PC-3 (cell line): ENCODE measurements at regions not wholly inside any gene's neighbourhood (a gene's known extent, or its start where the extent isn't known, plus 50 kb on each side); places are given as distances from the start of the nearest gene placed in this dataset.
"Not testable (repeated sequence)": the region's sequence is repeated elsewhere in the genome, so short reads cannot be mapped to it uniquely, and the experiment has no call there.

Source experiments
- ATAC-seq: fragments of 200-7000 bp; cut with Tn5 transposase; 2 replicates; pipeline ENCODE4 v1.9.1; 2020; ENCODE audit warnings: mild to moderate bottlenecking, moderate library complexity
- BruUV-seq: library from RNA; stranded (reverse); fragments of 400-500 nt; replicated peaks from 2 replicates; lab custom pipeline; 2021; lab: Mats Ljungman, UMichigan
- CTCF ChIA-PET: fragments of 300-600 bp; sonication (Branson Sonifier 250); formaldehyde crosslinking; loops from one replicate; lab custom pipeline; 2022; ENCODE audit warnings: antibody characterized with exemption; lab: Charles Lee
- POLR2A ChIA-PET: fragments of 300-600 bp; sonication (Branson Sonifier 250); formaldehyde crosslinking; loops from one replicate; lab custom pipeline; 2022; ENCODE audit warnings: antibody characterized with exemption; ENCODE audit not compliant: unreplicated experiment; lab: Charles Lee
- DNase-seq: peaks from one replicate; pipeline ENCODE4 v3.0.0-alpha.2; 2015
- H2AFZ ChIP-seq: fragments of 300-600 bp; sonication (generic); 2 replicates; pipeline ENCODE4 v1.6.0; 2016; ENCODE audit warnings: antibody characterized with exemption, low read length
- H3F3A ChIP-seq: fragments of 300-600 bp; sonication (generic); one replicate; pipeline ENCODE4 v1.6.0; 2017; ENCODE audit warnings: antibody characterized with exemption, low read length, control low read depth, mild to moderate bottlenecking; ENCODE audit not compliant: unreplicated experiment
- H3K27ac ChIP-seq: fragments of 300-600 bp; sonication (generic); 2 replicates; pipeline ENCODE4 v1.5.1; 2016; ENCODE audit warnings: mild to moderate bottlenecking, low read length
- H3K27me3 ChIP-seq: fragments of 300-600 bp; sonication (generic); 2 replicates; pipeline ENCODE4 v1.6.1; 2016; ENCODE audit warnings: low read length, mixed read lengths
- H3K36me3 ChIP-seq: fragments of 300-600 bp; sonication (generic); 2 replicates; pipeline ENCODE4 v1.6.1; 2016; ENCODE audit warnings: low read depth, mixed run types, low read length, mixed read lengths
- H3K4me1 ChIP-seq: fragments of 300-600 bp; sonication (generic); 2 replicates; pipeline ENCODE4 v1.5.1; 2016; ENCODE audit warnings: low read length; ENCODE audit not compliant: insufficient read depth
- H3K4me2 ChIP-seq: fragments of 300-600 bp; sonication (generic); 2 replicates; pipeline ENCODE4 v1.6.0; 2016; ENCODE audit warnings: low read length
- H3K4me3 ChIP-seq: fragments of 300-600 bp; sonication (generic); 2 replicates; pipeline ENCODE4 v1.5.1; 2016; ENCODE audit warnings: mild to moderate bottlenecking, low read length, mixed read lengths
- H3K79me2 ChIP-seq: fragments of 300-600 bp; sonication (generic); 2 replicates; pipeline ENCODE4 v1.6.1; 2017; ENCODE audit warnings: low read length, mixed read lengths
- H3K9ac ChIP-seq: fragments of 300-600 bp; sonication (generic); 2 replicates; pipeline ENCODE4 v1.6.0; 2016; ENCODE audit warnings: mild to moderate bottlenecking, low read length
- H3K9me2 ChIP-seq: fragments of 300-600 bp; sonication (generic); replicated peaks from 2 replicates; pipeline ENCODE4 v1.6.1; 2016; ENCODE audit warnings: mixed run types, low read length, mixed read lengths
- H3K9me3 ChIP-seq: fragments of 300-600 bp; sonication (generic); 2 replicates; pipeline ENCODE4 v1.6.1; 2016; ENCODE audit warnings: low read length, mixed read lengths
- H4K20me1 ChIP-seq: fragments of 300-600 bp; sonication (generic); 2 replicates; pipeline ENCODE4 v1.6.1; 2016; ENCODE audit warnings: low read length, mixed read lengths
- CTCF ChIP-seq: fragments of 300-600 bp; sonication (generic); conservative IDR thresholded peaks from 2 replicates; pipeline ENCODE4 v1.5.1; 2017; ENCODE audit warnings: antibody characterized with exemption, low read depth, mild to moderate bottlenecking, low read length
- EZH2 ChIP-seq: fragments of 300-600 bp; sonication (generic); IDR thresholded peaks from one replicate; pipeline ENCODE4 v1.6.1; 2017; ENCODE audit warnings: antibody characterized with exemption, mild to moderate bottlenecking, low read length; ENCODE audit not compliant: unreplicated experiment
- EZH2phosphoT487 ChIP-seq: fragments of 300-600 bp; sonication (generic); IDR thresholded peaks from 2 replicates; pipeline ENCODE4 v1.6.1; 2018; ENCODE audit warnings: mild to moderate bottlenecking, antibody characterized with exemption, low read length, borderline replicate concordance
- intact Hi-C: fragments of 100-400 bp; cut with micrococcal nuclease; formaldehyde crosslinking; loops from 2 replicates; pipeline ENCODE4 v1.9.0; 2023

GRCh38 chr11:129557421-129557820 is 181.8 kb downstream of the BARX2 start:
- Histone ChIP-seq H3K9ac (no peak overlapping the region), H3K4me2 (no peak overlapping the region), H4K20me1 (no peaks in the 10 kb centered on the region), H3K36me3 (no peaks in the 10 kb centered on the region), H3K27ac (no peak overlapping the region), H3K9me2 (no peaks in the 10 kb centered on the region), H2AFZ (no peak overlapping the region), H3K9me3 (no peaks in the 10 kb centered on the region), H3K79me2 (no peaks in the 10 kb centered on the region), H3K4me3 (no peak overlapping the region), H3F3A (no peaks in the 10 kb centered on the region), H3K4me1 (no peaks in the 10 kb centered on the region), H3K27me3 (peaks cover 26% of the 10 kb centered on the region)
- TF ChIP-seq EZH2 (no peak), EZH2phosphoT487 (no peak), CTCF (no peak)
- ChIA-PET POLR2A (no interaction called here), CTCF (no interaction called here)
- no peak for ATAC-seq
- no peak for DNase-seq
- intact Hi-C loops = no loop called here
- no TSS peak for BruUV-seq

- Histone ChIP-seq H3K9ac (no peak overlapping the region), H2AFZ (no peak overlapping the region), H3F3A (no peaks in the 10 kb centered on the region), H3K27me3 (peaks cover 9% of the 10 kb centered on the region; the same call in 1 of the 2 replicates), H3K9me3 (no peaks in the 10 kb centered on the region; the same call in 1 of the 2 replicates), H3K79me2 (no peaks in the 10 kb centered on the region), H3K4me2 (no peak overlapping the region), H3K4me1 (no peaks in the 10 kb centered on the region), H4K20me1 (no peaks in the 10 kb centered on the region), H3K27ac (no peak overlapping the region), H3K4me3 (no peak overlapping the region), H3K36me3 (no peaks in the 10 kb centered on the region), H3K9me2 (no peaks in the 10 kb centered on the region)
- ChIA-PET POLR2A (no interaction called here), CTCF (no interaction called here)
- no TSS peak for BruUV-seq
- no peak for ATAC-seq
- no peak for TF ChIP-seq EZH2phosphoT487
- DNase-seq = no peak
- intact Hi-C loops = no loop called here
Measured at GRCh38 chr11:129569007-129569406, 193.4 kb downstream of the BARX2 start.

- H3K9me2 ChIP-seq, H3K27ac ChIP-seq, H4K20me1 ChIP-seq, ATAC-seq, CTCF ChIA-PET, H3K9ac ChIP-seq, H2AFZ ChIP-seq, BruUV-seq, intact Hi-C loops, H3K9me3 ChIP-seq, POLR2A ChIA-PET, H3K4me3 ChIP-seq, H3K79me2 ChIP-seq, H3K4me1 ChIP-seq, H3K4me2 ChIP-seq, H3K36me3 ChIP-seq, DNase-seq, H3F3A ChIP-seq: not testable (repeated sequence)
- H3K27me3 ChIP-seq = peaks cover 15% of the 10 kb centered on the region; the same call in 1 of the 2 replicates
Measured at GRCh38 chr11:129572667-129573066, 197.0 kb downstream of the BARX2 start.

- no peak for TF ChIP-seq CTCF
- TF ChIP-seq EZH2phosphoT487 = no peak
- no peak for TF ChIP-seq EZH2
- BruUV-seq = no TSS peak
- ChIA-PET CTCF (no interaction called here), POLR2A (no interaction called here)
- H3K4me2 ChIP-seq = no peak overlapping the region
- intact Hi-C loops = no loop called here
- H3K4me1 ChIP-seq = no peaks in the 10 kb centered on the region
- H3K9me3 ChIP-seq = no peaks in the 10 kb centered on the region; the same call in 1 of the 2 replicates
- H3K27ac ChIP-seq = no peak overlapping the region
- H3K79me2 ChIP-seq = no peaks in the 10 kb centered on the region
- peaks cover 15% of the 10 kb centered on the region; the same call in 1 of the 2 replicates for H3K27me3 ChIP-seq
- H3K4me3 ChIP-seq = no peak overlapping the region
- H3K9me2 ChIP-seq = no peaks in the 10 kb centered on the region
- no peak for ATAC-seq
- H4K20me1 ChIP-seq = no peaks in the 10 kb centered on the region
- no peak for DNase-seq
- H2AFZ ChIP-seq = no peak overlapping the region
- H3F3A ChIP-seq = no peaks in the 10 kb centered on the region
- H3K36me3 ChIP-seq = no peaks in the 10 kb centered on the region
- H3K9ac ChIP-seq = no peak overlapping the region
Measured at GRCh38 chr11:129573161-129573560, 197.5 kb downstream of the BARX2 start.
